ENCODE measurements at regions not wholly inside any gene's neighbourhood (a gene's known extent, or its start where the extent isn't known, plus 50 kb on each side); places are given as distances from the start of the nearest gene placed in this dataset.

- no peak overlapping the region for H2BK120ac ChIP-seq (ENCODE audit: low read depth, low read length)
- POLR2A ChIA-PET (ENCODE audit: unreplicated experiment), result no interaction called here
- intact Hi-C loops (cut with micrococcal nuclease) (loop anchor here (10.0 kb wide), 1 partner anchor 64 kb away; no protein-coding TSS in a partner anchor), in situ Hi-C loops (cut with MboI; ENCODE audit: low sequenced_read_pairs) (no loop called here), dilution Hi-C loops (cut with HindIII; ENCODE audit: low sequenced_read_pairs, unreplicated experiment) (no loop called here)
- peaks cover 4% of the 10 kb centered on the region for H3K4me1 ChIP-seq (ENCODE audit: control insufficient read depth, insufficient read depth, low read length)
- H3K9ac ChIP-seq (ENCODE audit: low read depth, low read length), result no peak overlapping the region
- H2BK20ac ChIP-seq (ENCODE audit: low read depth, low read length), result no peak overlapping the region
- H2AK5ac ChIP-seq (ENCODE audit: low read depth, low read length), result no peak overlapping the region
- H4K5ac ChIP-seq (ENCODE audit: low read depth, low read length), result no peak overlapping the region
- no CpG with 5 or more reads among the region's 7 CpGs for WGBS, 2 experiments (ENCODE audit: extremely low coverage in 2 of 2, insufficient read length in 1 of 2)
- no peak overlapping the region for H2AK9ac ChIP-seq (replicated peaks; ENCODE audit: low read depth, low read length, poor library complexity)
- no peak overlapping the region for H3K14ac ChIP-seq (replicated peaks; ENCODE audit: low read depth, low read length)
- no peak overlapping the region for H2BK5ac ChIP-seq (ENCODE audit: low read depth, low read length, poor library complexity, severe bottlenecking)
- DNase-seq (peak; percentile 64), ATAC-seq (ENCODE audit: low read depth) (no peak)
- no peak overlapping the region for H3K4ac ChIP-seq (ENCODE audit: low read depth, low read length)
- H3K9me3 ChIP-seq (ENCODE audit: control insufficient read depth, insufficient read depth, low read length), result no peaks in the 10 kb centered on the region
- H3K27me3 ChIP-seq (ENCODE audit: control insufficient read depth, insufficient read depth, low read length), result peaks cover 3% of the 10 kb centered on the region
- no peak overlapping the region for H3K4me2 ChIP-seq (ENCODE audit: low read depth, low read length)
- H4K8ac ChIP-seq (ENCODE audit: low read depth in 2 of 2, low read length in 2 of 2), result no peak overlapping the region
- no TSS peak for BruUV-seq (replicated peaks)
- no peak overlapping the region for H3K27ac ChIP-seq (ENCODE audit: insufficient read depth, low read length)
- no peaks in the 10 kb centered on the region for H4K20me1 ChIP-seq (ENCODE audit: insufficient read depth, low read length)
- H4K91ac ChIP-seq (ENCODE audit: insufficient read depth, low read depth, low read length), result no peak overlapping the region
- H3K36me3 ChIP-seq (ENCODE audit: control insufficient read depth, insufficient read depth, low read length), result no peaks in the 10 kb centered on the region
- no peak for TF ChIP-seq RAD21 (IDR thresholded peaks at IDR 0.05; ENCODE audit: low read length)
- no peak for TF ChIP-seq POLR2A (IDR thresholded peaks at IDR 0.05; ENCODE audit: low read depth, low read length)
- no peak for TF ChIP-seq RCOR1 (IDR thresholded peaks at IDR 0.05; ENCODE audit: insufficient replicate concordance, low read length)
- no peak for TF ChIP-seq SMC3 (IDR thresholded peaks at IDR 0.05; ENCODE audit: low read depth, low read length)
- no peak for TF ChIP-seq FOS (IDR thresholded peaks at IDR 0.05; ENCODE audit: low read depth, low read length)
- no peak for TF ChIP-seq MAZ (IDR thresholded peaks at IDR 0.05; ENCODE audit: borderline replicate concordance, low read depth, low read length)
- TF ChIP-seq ELK1 (IDR thresholded peaks at IDR 0.05; ENCODE audit: borderline replicate concordance, low read depth, low read length), result no peak
- no peak for TF ChIP-seq MXI1 (IDR thresholded peaks at IDR 0.05; ENCODE audit: borderline replicate concordance, low read depth, low read length)
- no peak for TF ChIP-seq CTCF (conservative IDR thresholded peaks at IDR 0.05; ENCODE audit: low read depth, low read length)
- no peak for TF ChIP-seq MAFK (IDR thresholded peaks at IDR 0.05; ENCODE audit: low read depth, low read length)
- TF ChIP-seq RFX5 (IDR thresholded peaks at IDR 0.05; ENCODE audit: low read depth, low read length), result no peak
- no peak for TF ChIP-seq NFE2L2 (IDR thresholded peaks at IDR 0.05; ENCODE audit: low read depth, low read length)
- no peak for TF ChIP-seq BHLHE40 (IDR thresholded peaks at IDR 0.05; ENCODE audit: low read depth, low read length)
- no peak for TF ChIP-seq USF2 (IDR thresholded peaks at IDR 0.05; ENCODE audit: low read depth, low read length)
- TF ChIP-seq CHD1 (IDR thresholded peaks at IDR 0.05; ENCODE audit: low read depth, low read length), result no peak
- no peak overlapping the region for H3K18ac ChIP-seq (ENCODE audit: low read depth, low read length)
- H2AFZ ChIP-seq (replicated peaks; ENCODE audit: low read length, poor library complexity), result peak overlapping the region; percentile 16
- CTCF ChIA-PET, result no interaction called here
- no peak overlapping the region for H2BK15ac ChIP-seq (ENCODE audit: low read depth, low read length)
- no peak overlapping the region for H3K56ac ChIP-seq (ENCODE audit: extremely low read depth, insufficient read depth, low read length)
- H3K9me1 ChIP-seq (ENCODE audit: insufficient read depth, low read length), result no peaks in the 10 kb centered on the region
- no peak overlapping the region for H3K4me3 ChIP-seq (ENCODE audit: insufficient read depth, low read depth, low read length)
- H3K79me1 ChIP-seq (ENCODE audit: low read depth in 1 of 2, low read length in 2 of 2), result no peaks in the 10 kb centered on the region
- no peak overlapping the region for H3K23ac ChIP-seq (ENCODE audit: low read depth, low read length)
Measured at GRCh38 chr16:65510850-65511249, 389.0 kb upstream of the CDH11 start.
